SU-DHL-6 (cell line): ENCODE measurements at regions not wholly inside any gene's neighbourhood (a gene's known extent, or its start where the extent isn't known, plus 50 kb on each side); places are given as distances from the start of the nearest gene placed in this dataset.

Experiments used
- H2AFZ ChIP-seq: fragments of 200-600 bp; sonication (generic); 2 replicates; pipeline ENCODE4 v1.6.1; 2014; ENCODE audit warnings: low read depth, mild to moderate bottlenecking, moderate library complexity, mixed read lengths, antibody characterized with exemption, low read length; ENCODE audit not compliant: severe bottlenecking
- H3F3A ChIP-seq: fragments of 200-600 bp; shearing (Covaris generic); 2 replicates; pipeline ENCODE4 v1.6.0; 2016; ENCODE audit warnings: antibody characterized with exemption, mild to moderate bottlenecking; ENCODE audit not compliant: insufficient read depth
- H3K27ac ChIP-seq: fragments of 200-600 bp; sonication (generic); 2 replicates; pipeline ENCODE4 v1.5.1; 2016; ENCODE audit warnings: low read depth, mild to moderate bottlenecking, low read length, moderate library complexity, mixed read lengths
- H3K27me3 ChIP-seq: fragments of 200-600 bp; sonication (generic), shearing (Covaris generic); 2 replicates; pipeline ENCODE4 v1.6.0; 2014; ENCODE audit warnings: mild to moderate bottlenecking, low read length
- H3K36me3 ChIP-seq: fragments of 200-600 bp; sonication (generic); 2 replicates; pipeline ENCODE4 v1.6.1; 2014; ENCODE audit warnings: mild to moderate bottlenecking, low read length, mixed read lengths
- H3K4me2 ChIP-seq: fragments of 300-600, 200-600 bp; shearing (Covaris generic), sonication (generic); 2 replicates; pipeline ENCODE4 v1.6.0; 2014; ENCODE audit warnings: low read length, low read depth, mild to moderate bottlenecking; ENCODE audit not compliant: poor library complexity, severe bottlenecking
- H3K4me3 ChIP-seq: fragments of 200-600 bp; sonication (generic); 2 replicates; pipeline ENCODE4 v1.5.1; 2014; ENCODE audit warnings: antibody characterized with exemption, low read length, mild to moderate bottlenecking, mixed read lengths; ENCODE audit not compliant: insufficient read depth, poor library complexity, severe bottlenecking
- H3K79me2 ChIP-seq: fragments of 200-600 bp; sonication (generic); 2 replicates; pipeline ENCODE4 v1.6.1; 2014; ENCODE audit warnings: mild to moderate bottlenecking, low read length, moderate library complexity; ENCODE audit not compliant: insufficient read depth
- H3K9ac ChIP-seq: fragments of 200-600 bp; sonication (generic); 2 replicates; pipeline ENCODE4 v1.7.0; 2014; ENCODE audit warnings: mild to moderate bottlenecking, low read length
- H3K9me2 ChIP-seq: fragments of 200-600 bp; sonication (generic); replicated peaks from 2 replicates; pipeline ENCODE4 v1.6.1; 2014; ENCODE audit warnings: low read length; ENCODE audit not compliant: insufficient read depth
- H3K9me3 ChIP-seq: fragments of 200-600 bp; sonication (generic); 2 replicates; pipeline ENCODE4 v1.6.1; 2014; ENCODE audit warnings: low read length, mixed read lengths; ENCODE audit not compliant: insufficient read depth
- H4K20me1 ChIP-seq: fragments of 200-600 bp; sonication (generic); 2 replicates; pipeline ENCODE4 v1.6.1; 2014; ENCODE audit warnings: low read depth, mild to moderate bottlenecking, antibody characterized with exemption, low read length, moderate library complexity, mixed read lengths
- EZH2phosphoT487 ChIP-seq: fragments of 200-600 bp; sonication (generic), shearing (Covaris generic); conservative IDR thresholded peaks from 2 replicates; pipeline ENCODE4 v1.6.1; 2018; ENCODE audit warnings: mild to moderate bottlenecking, antibody characterized with exemption, low read length, moderate library complexity, mixed read lengths
- TF ChIP-seq, protein P1 (sequence below): fragments of 200-600 bp; sonication (generic); IDR thresholded peaks from one replicate; pipeline ENCODE4 v1.5.1; 2017; ENCODE audit warnings: antibody characterized with exemption, mild to moderate bottlenecking, low read length, moderate library complexity; ENCODE audit not compliant: insufficient read depth, poor library complexity, severe bottlenecking

DNA sequence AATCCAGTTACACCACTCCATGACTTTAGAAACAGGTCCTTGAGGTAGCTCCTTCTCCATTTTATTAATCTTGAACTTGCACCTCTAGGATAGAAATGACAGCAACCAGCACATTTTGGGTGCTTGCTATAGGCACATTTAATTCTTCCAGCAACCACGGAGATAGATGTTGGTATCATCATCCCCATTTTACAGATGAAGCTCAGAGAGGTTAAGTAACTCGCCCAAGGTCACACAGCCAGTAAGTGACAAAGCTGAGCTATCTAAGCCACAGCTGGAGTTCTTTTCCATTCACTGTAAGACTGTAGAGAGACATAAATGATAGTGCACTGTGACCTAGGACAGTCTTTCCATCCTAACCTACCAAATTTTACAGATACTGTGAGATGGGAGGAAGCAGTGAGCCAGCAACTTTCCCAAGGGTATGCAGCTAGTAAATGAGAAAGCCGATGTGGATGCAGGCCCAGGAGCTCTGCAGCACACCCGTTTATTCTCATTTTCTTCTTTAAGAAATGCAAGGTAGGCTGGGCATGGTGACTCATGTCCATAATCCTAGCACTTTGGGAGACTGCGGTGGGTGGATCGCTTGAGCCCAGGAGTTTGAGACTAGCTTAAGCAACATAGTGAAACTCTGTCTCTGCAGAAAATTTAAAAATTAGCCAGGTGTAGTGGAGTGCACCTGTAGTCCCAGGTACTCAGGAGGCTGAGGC lies 103.2 kb downstream of the TBX5 start:
- Histone ChIP-seq H2AFZ (no peak overlapping the region), H3F3A (no peaks in the 10 kb centered on the region), H3K27me3 (no peaks in the 10 kb centered on the region), H3K27ac (no peak overlapping the region), H3K9me2 (no peaks in the 10 kb centered on the region), H3K9me3 (no peaks in the 10 kb centered on the region), H4K20me1 (no peaks in the 10 kb centered on the region), H3K4me2 (no peak overlapping the region), H3K4me3 (no peak overlapping the region), H3K9ac (no peak overlapping the region), H3K36me3 (no peaks in the 10 kb centered on the region), H3K79me2 (no peaks in the 10 kb centered on the region)
- TF ChIP-seq, protein P1, sequence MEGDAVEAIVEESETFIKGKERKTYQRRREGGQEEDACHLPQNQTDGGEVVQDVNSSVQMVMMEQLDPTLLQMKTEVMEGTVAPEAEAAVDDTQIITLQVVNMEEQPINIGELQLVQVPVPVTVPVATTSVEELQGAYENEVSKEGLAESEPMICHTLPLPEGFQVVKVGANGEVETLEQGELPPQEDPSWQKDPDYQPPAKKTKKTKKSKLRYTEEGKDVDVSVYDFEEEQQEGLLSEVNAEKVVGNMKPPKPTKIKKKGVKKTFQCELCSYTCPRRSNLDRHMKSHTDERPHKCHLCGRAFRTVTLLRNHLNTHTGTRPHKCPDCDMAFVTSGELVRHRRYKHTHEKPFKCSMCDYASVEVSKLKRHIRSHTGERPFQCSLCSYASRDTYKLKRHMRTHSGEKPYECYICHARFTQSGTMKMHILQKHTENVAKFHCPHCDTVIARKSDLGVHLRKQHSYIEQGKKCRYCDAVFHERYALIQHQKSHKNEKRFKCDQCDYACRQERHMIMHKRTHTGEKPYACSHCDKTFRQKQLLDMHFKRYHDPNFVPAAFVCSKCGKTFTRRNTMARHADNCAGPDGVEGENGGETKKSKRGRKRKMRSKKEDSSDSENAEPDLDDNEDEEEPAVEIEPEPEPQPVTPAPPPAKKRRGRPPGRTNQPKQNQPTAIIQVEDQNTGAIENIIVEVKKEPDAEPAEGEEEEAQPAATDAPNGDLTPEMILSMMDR, result no peak
- no peak for TF ChIP-seq EZH2phosphoT487

DNA sequence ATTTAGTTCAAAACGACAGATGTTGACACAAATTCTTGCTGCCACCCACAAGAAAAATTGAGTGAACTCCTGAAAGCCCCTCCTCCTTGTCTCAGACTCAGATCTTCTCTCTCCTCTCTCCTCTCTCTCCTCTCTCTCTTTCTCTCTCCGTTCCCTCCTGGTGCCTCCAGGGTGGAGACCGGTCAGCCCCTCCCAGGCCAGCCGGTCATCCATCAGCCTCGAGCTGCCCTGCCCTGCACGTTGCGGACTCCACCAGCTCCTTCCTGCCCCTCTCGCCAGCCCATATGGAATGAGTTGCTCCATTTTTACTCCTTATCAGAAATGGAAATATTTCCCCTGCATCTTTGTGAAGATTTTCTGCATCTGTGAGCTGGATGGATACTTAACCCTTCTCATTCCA lies 103.8 kb downstream of the TBX5 start:
- Histone ChIP-seq H3K9me2 (no peaks in the 10 kb centered on the region), H3K27ac (no peak overlapping the region), H3K4me2 (no peak overlapping the region), H4K20me1 (no peaks in the 10 kb centered on the region), H3K9ac (no peak overlapping the region), H3K27me3 (no peaks in the 10 kb centered on the region), H3K36me3 (no peaks in the 10 kb centered on the region), H3K4me3 (no peak overlapping the region), H3F3A (no peaks in the 10 kb centered on the region), H3K9me3 (no peaks in the 10 kb centered on the region), H3K79me2 (no peaks in the 10 kb centered on the region), H2AFZ (no peak overlapping the region)
- TF ChIP-seq, protein P1, result no peak
- no peak for TF ChIP-seq EZH2phosphoT487

DNA sequence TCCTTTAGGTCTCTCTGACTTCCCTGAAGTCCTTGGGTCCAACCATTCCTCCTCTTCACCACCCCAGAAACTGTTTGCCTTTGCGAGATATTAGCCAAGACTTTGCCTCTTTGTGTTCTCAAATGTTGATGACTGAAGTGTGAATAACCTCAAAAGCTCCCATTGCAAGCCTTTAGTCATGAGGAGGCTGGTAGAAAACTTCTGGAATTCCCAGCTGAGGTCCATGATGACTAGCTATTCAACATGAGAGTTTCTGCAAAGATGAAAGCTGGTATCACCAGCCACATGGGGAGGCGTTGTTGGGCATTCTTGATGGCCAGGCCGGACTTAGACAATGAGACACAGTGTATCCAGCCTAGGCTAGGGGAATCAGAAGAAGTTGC lies 111.7 kb downstream of the TBX5 start:
- Histone ChIP-seq H3K4me3 (no peak overlapping the region), H3F3A (no peaks in the 10 kb centered on the region), H2AFZ (no peak overlapping the region), H3K9me3 (no peaks in the 10 kb centered on the region), H3K27ac (no peak overlapping the region), H3K9me2 (no peaks in the 10 kb centered on the region), H3K4me2 (no peak overlapping the region), H3K79me2 (no peaks in the 10 kb centered on the region), H4K20me1 (no peaks in the 10 kb centered on the region), H3K9ac (no peak overlapping the region), H3K27me3 (no peaks in the 10 kb centered on the region), H3K36me3 (no peaks in the 10 kb centered on the region)
- TF ChIP-seq EZH2phosphoT487, result no peak
- TF ChIP-seq, protein P1, result no peak
